ENCODE measurements at regions not wholly inside any gene's neighbourhood (a gene's known extent, or its start where the extent isn't known, plus 50 kb on each side); places are given as distances from the start of the nearest gene placed in this dataset.

GRCh38 chr4:38609614-38610013 is 54.4 kb upstream of the KLF3 start:
- no peak for DNase-seq

GRCh38 chr4:38610521-38610920 is 53.5 kb upstream of the KLF3 start:
- no peak for DNase-seq

- no peak for DNase-seq
These were observed 53.0 kb upstream of the KLF3 start for GRCh38 chr4:38610966-38611431.

- no peak for DNase-seq
These were observed 52.3 kb upstream of the KLF3 start for GRCh38 chr4:38611676-38612075.

- DNase-seq, result no peak
These were observed 51.2 kb upstream of the KLF3 start for GRCh38 chr4:38612646-38613414.
